Small intestine (tissue), 7 donors: ENCODE measurements at regions not wholly inside any gene's neighbourhood (a gene's known extent, or its start where the extent isn't known, plus 50 kb on each side); places are given as distances from the start of the nearest gene placed in this dataset.

Source experiments
- DNase-seq, 2 donors: peaks; one replicate each; pipeline versions ENCODE4 v3.0.0 to v3.0.0-alpha.2; 2013
- FAIRE-seq: peaks from 2 replicates; lab custom pipeline; 2012; peaks lifted over from hg19 to GRCh38; lab: Jason Lieb, UNC
- H3K27ac ChIP-seq, 3 donors: one replicate each; pipeline ENCODE4 v1.5.1; 2013; ENCODE audit warnings: low read length in 2 of 3, mild to moderate bottlenecking in 2 of 3, control low read depth in 1 of 3, inconsistent platforms in 1 of 3, low read depth in 1 of 3, moderate library complexity in 1 of 3
- H3K27me3 ChIP-seq, 3 donors: one replicate each; pipeline ENCODE4 v1.6.1; 2013; ENCODE audit warnings: low read length in 3 of 3, inconsistent platforms in 1 of 3; ENCODE audit not compliant: control insufficient read depth in 3 of 3, insufficient read depth in 3 of 3
- H3K36me3 ChIP-seq, 3 donors: one replicate each; pipeline ENCODE4 v1.6.1; 2013; ENCODE audit warnings: low read length in 3 of 3, inconsistent platforms in 1 of 3, low read depth in 1 of 3, mild to moderate bottlenecking in 1 of 3, moderate library complexity in 1 of 3; ENCODE audit not compliant: control insufficient read depth in 3 of 3, insufficient read depth in 2 of 3
- H3K4me1 ChIP-seq, 3 donors: one replicate each; pipeline ENCODE4 v1.6.1; 2013; ENCODE audit warnings: low read length in 2 of 3, inconsistent platforms in 1 of 3, low read depth in 1 of 3, mild to moderate bottlenecking in 1 of 3, moderate library complexity in 1 of 3; ENCODE audit not compliant: control insufficient read depth in 3 of 3, insufficient read depth in 2 of 3
- H3K4me3 ChIP-seq, 3 donors: one replicate each; pipeline ENCODE4 v1.5.1; 2013; ENCODE audit warnings: low read length in 3 of 3, control low read depth in 1 of 3, inconsistent platforms in 1 of 3, low read depth in 1 of 3, mild to moderate bottlenecking in 1 of 3, moderate library complexity in 1 of 3
- H3K9me3 ChIP-seq, 2 donors: one replicate each; pipeline ENCODE4 v1.6.1; 2013; ENCODE audit warnings: low read depth in 1 of 2, low read length in 1 of 2; ENCODE audit not compliant: control insufficient read depth in 2 of 2, insufficient read depth in 1 of 2
- WGBS, 3 donors: extraction: QIAGEN DNeasy Blood & Tissue Kit; methylation state at CpG; one replicate each; pipeline ENCODE4 v1.1.7; 2013; 5-methylcytosine and 5-hydroxymethylcytosine counted together
- donor health status: healthy with polysubstance abuse.
- donor health status: control.
- donor health status: control.
- donor health status: Bipolar disorder and iron deficiency.
- donor health status: healthy.

DNA sequence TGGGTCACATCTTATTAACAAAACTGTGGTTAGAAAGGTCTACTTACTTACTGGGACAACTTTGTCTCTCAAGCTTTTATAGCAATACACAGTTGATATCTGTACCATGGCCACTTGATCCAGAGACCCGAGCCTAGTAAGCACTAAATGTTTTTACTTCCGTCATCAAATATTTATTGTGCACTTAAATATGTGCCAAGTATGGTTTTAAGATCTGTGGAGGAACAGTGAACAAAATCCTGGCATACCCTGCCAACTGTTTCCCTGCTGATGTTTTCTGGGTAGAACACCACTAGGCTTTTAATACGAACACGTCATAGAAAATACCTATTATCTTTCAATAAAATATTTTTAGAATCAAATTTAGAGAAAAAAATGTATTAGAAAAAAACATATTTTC is 574.8 kb downstream of the HACE1 start:
- no peak for FAIRE-seq
- Histone ChIP-seq H3K36me3 (no peaks in the 10 kb centered on the region), H3K27me3 (no peaks in the 10 kb centered on the region), H3K4me3 (no peak overlapping the region), H3K27ac (no peak overlapping the region), H3K9me3 (no peaks in the 10 kb centered on the region), H3K4me1 (no peaks in the 10 kb centered on the region)
- WGBS, 3 donors: 81 to 84% (median 83%) methylated on average over 4 of the region's 4 CpGs
- DNase-seq: no peak

DNA sequence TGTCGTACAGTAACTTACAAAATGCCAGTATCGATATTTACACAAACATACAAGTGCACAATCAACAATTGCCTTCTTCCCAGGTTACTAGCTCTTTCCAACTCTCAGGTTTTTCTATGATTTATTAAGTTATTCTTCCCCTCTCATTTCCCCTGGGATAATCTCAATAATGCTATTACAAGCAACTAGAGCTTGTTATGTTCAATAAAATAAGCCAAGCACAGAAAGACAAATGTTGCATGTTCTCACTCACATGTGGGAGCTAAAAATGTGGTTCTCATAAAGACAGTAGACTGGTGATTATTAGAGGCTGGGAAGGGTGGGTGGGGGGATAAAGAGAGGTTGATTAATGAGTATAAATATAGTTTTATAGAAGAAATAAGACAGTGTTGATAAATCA is 577.1 kb downstream of the HACE1 start:
- Histone ChIP-seq H3K4me3 (no peak overlapping the region), H3K27ac (no peak overlapping the region), H3K27me3 (no peaks in the 10 kb centered on the region), H3K9me3 (no peaks in the 10 kb centered on the region), H3K4me1 (no peaks in the 10 kb centered on the region), H3K36me3 (no peaks in the 10 kb centered on the region)
- DNase-seq (no peak), FAIRE-seq (no peak)
- WGBS, 3 donors: 90 to 93% (median 91%) methylated on average over 2 of the region's 2 CpGs

DNA sequence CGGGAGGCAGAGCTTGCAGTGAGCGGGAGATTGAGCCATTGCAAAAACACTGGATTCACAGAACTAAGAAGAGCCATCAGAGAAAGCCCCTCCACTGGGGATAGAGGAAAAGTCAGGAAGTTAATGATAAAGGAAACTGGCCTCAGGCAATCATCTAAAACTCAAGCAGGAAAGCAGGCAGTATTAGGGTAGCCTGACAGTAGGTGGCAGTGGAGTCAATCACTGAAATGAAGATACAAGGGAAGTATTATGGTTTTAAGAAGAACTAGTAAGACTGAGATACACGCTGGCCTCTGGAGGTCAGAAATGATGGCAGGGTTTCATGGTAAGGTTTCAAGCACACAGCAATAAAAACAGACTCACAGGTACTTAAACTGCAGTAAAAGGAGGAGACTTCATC is 578.3 kb downstream of the HACE1 start:
- Histone ChIP-seq H3K27me3 (no peaks in the 10 kb centered on the region), H3K4me1 (no peaks in the 10 kb centered on the region), H3K27ac (no peak overlapping the region), H3K9me3 (no peaks in the 10 kb centered on the region), H3K36me3 (no peaks in the 10 kb centered on the region), H3K4me3 (no peak overlapping the region)
- FAIRE-seq (no peak), DNase-seq (no peak)
- 72 to 80% (median 77%) methylated on average over 3 of the region's 3 CpGs for WGBS, 3 donors

DNA sequence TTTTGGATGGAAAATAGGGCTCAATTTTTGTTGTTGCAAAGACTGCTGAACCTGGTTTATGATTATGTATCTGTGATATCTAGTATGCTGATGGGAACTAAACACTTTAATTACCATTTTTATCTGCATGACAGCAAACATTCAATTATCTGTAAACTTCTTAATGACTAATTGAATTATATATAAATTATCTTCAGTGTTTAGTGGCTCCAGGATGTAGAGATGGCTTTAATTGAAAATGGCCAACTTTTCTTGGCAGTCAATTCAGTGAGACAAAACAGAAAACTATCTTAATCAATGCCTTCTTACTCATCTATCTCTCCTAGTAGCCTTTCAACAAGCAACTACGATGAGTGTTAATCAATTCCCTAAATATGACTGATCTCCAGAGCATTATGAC is 591.3 kb downstream of the HACE1 start:
- 52 to 74% (median 63%) methylated on average over 1 of the region's 1 CpG for WGBS, 3 donors
- no peaks in the 10 kb centered on the region for H3K27me3 ChIP-seq
- H3K27ac ChIP-seq: no peak overlapping the region
- H3K4me1 ChIP-seq: no peaks in the 10 kb centered on the region
- FAIRE-seq: no peak
- DNase-seq: no peak
- no peaks in the 10 kb centered on the region for H3K9me3 ChIP-seq
- H3K36me3 ChIP-seq: no peaks in the 10 kb centered on the region
- no peak overlapping the region for H3K4me3 ChIP-seq

DNA sequence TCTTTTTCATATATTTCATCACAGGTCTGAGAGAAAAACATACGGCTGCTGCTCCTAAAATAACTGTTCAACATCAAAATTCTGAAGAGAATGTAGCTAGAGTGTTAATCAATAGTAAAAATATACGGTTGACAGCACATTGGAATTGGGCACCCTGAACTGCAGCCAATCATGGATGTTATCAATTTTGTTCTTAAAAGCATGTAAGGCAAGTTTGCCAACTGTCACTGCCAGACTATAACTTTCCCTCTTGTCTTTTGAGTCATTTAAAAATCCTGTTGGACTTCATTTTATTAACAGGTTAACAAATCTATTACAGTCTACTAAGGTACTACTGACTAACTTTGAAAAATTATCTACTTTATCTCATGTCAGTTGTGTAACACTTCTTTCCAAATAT is 592.8 kb downstream of the HACE1 start:
- no peak overlapping the region for H3K4me3 ChIP-seq
- no peak for FAIRE-seq

DNA sequence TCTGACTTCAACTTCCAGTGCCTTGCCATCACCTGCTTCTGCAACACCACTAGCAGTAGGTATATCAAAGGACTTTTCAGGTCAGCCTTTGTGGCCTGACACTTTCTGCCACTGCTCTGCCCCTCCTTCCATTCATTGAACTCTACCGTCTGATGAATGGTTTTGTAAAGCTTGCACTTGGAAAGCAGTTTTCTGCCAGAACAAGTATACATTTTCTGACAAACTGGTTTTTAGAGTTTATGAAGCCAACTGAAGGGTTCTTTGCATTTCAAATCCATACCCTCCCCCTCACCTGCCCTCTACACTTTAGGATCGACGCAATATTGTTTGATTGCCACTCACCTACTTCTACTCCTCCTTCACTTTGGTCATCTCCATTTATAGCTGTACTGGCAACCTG is 603.1 kb downstream of the HACE1 start:
- 79 to 87% (median 85%) methylated on average over 3 of the region's 3 CpGs for WGBS, 3 donors
- FAIRE-seq (no peak), DNase-seq (no peak)
- no peaks in the 10 kb centered on the region for H3K27me3 ChIP-seq
- no peaks in the 10 kb centered on the region for H3K36me3 ChIP-seq
- H3K4me1 ChIP-seq: no peaks in the 10 kb centered on the region
- H3K27ac ChIP-seq: no peak overlapping the region
- H3K4me3 ChIP-seq: no peak overlapping the region
- H3K9me3 ChIP-seq: no peaks in the 10 kb centered on the region

More for the DNA sequence above, 592.8 kb downstream of the HACE1 start:
- Histone ChIP-seq H3K27ac (no peak overlapping the region), H3K9me3 (no peaks in the 10 kb centered on the region), H3K27me3 (no peaks in the 10 kb centered on the region), H3K36me3 (no peaks in the 10 kb centered on the region), H3K4me1 (no peaks in the 10 kb centered on the region)
- 75 to 82% (median 81%) methylated on average over 2 of the region's 2 CpGs for WGBS, 3 donors
- DNase-seq: no peak

DNA sequence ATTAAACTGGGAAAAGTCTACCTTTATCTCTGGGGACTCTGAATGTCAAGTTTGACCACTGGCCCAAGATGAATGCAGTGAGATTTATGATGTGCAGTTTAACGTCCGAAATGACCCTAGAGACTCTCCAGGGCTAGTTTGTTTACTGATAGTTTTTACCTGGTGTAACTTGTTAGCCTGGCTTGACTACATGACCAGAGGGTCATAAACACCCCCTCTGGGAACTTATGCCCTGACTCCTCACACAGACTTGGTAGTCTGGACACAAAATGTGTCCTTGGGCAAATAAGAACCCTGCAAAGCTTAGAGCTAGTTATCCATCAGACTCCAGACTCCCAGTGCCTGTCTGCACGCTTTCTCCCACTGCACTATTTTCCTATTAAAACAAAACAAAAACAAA is 606.5 kb downstream of the HACE1 start:
- 31 to 35% (median 32%) methylated on average over 3 of the region's 3 CpGs for WGBS, 3 donors
- FAIRE-seq: no peak
- Histone ChIP-seq H3K4me1 (no peaks in the 10 kb centered on the region), H3K36me3 (no peaks in the 10 kb centered on the region), H3K4me3 (no peak overlapping the region), H3K27me3 (no peaks in the 10 kb centered on the region), H3K9me3 (no peaks in the 10 kb centered on the region), H3K27ac (no peak overlapping the region)
- DNase-seq: no peak

DNA sequence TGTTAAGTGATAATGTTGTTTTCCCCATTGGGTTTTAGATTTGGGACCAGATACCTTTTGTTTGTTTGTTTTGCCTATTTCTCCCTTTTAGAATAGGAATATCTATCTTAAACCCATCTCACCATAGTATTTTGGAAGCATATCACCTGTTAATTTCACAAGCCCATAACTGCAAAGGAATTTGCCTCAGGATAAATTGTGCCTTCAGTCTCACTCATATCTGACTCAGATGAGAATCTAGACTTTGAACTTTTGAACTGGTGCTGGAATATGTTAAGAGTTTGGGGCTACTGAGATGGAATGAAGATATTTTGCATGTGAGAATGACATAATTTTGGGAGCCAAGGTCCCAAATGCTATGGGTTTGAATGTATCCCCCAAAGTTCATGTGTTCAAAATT is 607.4 kb downstream of the HACE1 start:
- no peak overlapping the region for H3K27ac ChIP-seq
- FAIRE-seq: no peak
- H3K4me3 ChIP-seq: no peak overlapping the region
- no peaks in the 10 kb centered on the region for H3K9me3 ChIP-seq
- DNase-seq: no peak
- H3K27me3 ChIP-seq: no peaks in the 10 kb centered on the region
- no peaks in the 10 kb centered on the region for H3K4me1 ChIP-seq
- H3K36me3 ChIP-seq: no peaks in the 10 kb centered on the region

DNA sequence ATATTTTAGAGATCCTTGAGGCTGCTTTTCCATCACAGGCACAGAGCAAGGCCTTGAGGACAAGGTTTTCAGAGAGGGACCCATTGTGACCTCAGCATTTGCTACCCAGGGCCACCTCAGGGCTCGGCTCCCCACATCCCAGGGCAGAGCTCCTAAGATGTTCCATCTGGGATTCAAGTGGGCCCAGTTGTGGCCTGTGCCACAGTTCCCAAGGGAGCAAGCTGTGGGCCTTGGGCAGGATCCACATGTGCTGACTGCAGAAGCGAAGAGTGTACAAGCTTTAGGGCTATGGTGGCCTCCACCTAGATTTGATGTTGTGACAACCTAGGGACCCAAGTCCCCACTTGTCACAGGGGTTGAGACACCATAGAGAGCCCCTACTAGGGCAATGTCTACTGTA is 608.1 kb downstream of the HACE1 start:
- no peak for FAIRE-seq
- no peak overlapping the region for H3K4me3 ChIP-seq
- no peak overlapping the region for H3K27ac ChIP-seq
- no peaks in the 10 kb centered on the region for H3K27me3 ChIP-seq
- no peaks in the 10 kb centered on the region for H3K4me1 ChIP-seq
- no peaks in the 10 kb centered on the region for H3K36me3 ChIP-seq
- DNase-seq: no peak
- no peaks in the 10 kb centered on the region for H3K9me3 ChIP-seq
- 60 to 89% (median 71%) methylated on average over 2 of the region's 2 CpGs for WGBS, 3 donors
